GM19467 (cell line): ENCODE measurements at regions not wholly inside any gene's neighbourhood (a gene's known extent, or its start where the extent isn't known, plus 50 kb on each side); places are given as distances from the start of the nearest gene placed in this dataset.

Experiments
- ATAC-seq: cut with Tn5 transposase; IDR thresholded peaks from one replicate; pipeline ENCODE4 v1.9.1; 2021; ENCODE audit warnings: mild to moderate bottlenecking, moderate library complexity; ENCODE audit not compliant: unreplicated experiment

GRCh38 chr4:35562861-35563260 is 681.5 kb downstream of the ARAP2 start:
- ATAC-seq = no peak

- no peak for ATAC-seq
Observed at GRCh38 chr4:35565640-35566039, 678.7 kb downstream of the ARAP2 start.

- ATAC-seq = no peak
Observed at GRCh38 chr4:35591035-35591434, 653.3 kb downstream of the ARAP2 start.

GRCh38 chr4:35604252-35604651 is 640.1 kb downstream of the ARAP2 start:
- no peak for ATAC-seq

GRCh38 chr4:35604724-35605123 is 639.6 kb downstream of the ARAP2 start:
- ATAC-seq = no peak

GRCh38 chr4:35608205-35608604 is 636.1 kb downstream of the ARAP2 start:
- no peak for ATAC-seq

- no peak for ATAC-seq
Observed at GRCh38 chr4:35614120-35614519, 630.2 kb downstream of the ARAP2 start.

- no peak for ATAC-seq
Observed at GRCh38 chr4:35639929-35640328, 604.4 kb downstream of the ARAP2 start.

GRCh38 chr4:35643661-35644060 is 600.7 kb downstream of the ARAP2 start:
- ATAC-seq = no peak

GRCh38 chr4:35644591-35644990 is 599.7 kb downstream of the ARAP2 start:
- no peak for ATAC-seq

GRCh38 chr4:35649011-35649410 is 595.3 kb downstream of the ARAP2 start:
- ATAC-seq = no peak

GRCh38 chr4:35649778-35650177 is 594.5 kb downstream of the ARAP2 start:
- ATAC-seq = no peak

GRCh38 chr4:35652197-35652596 is 592.1 kb downstream of the ARAP2 start:
- ATAC-seq = no peak

GRCh38 chr4:35653451-35653850 is 590.9 kb downstream of the ARAP2 start:
- ATAC-seq = no peak

- ATAC-seq = no peak
Observed at GRCh38 chr4:35673137-35673536, 571.2 kb downstream of the ARAP2 start.

GRCh38 chr4:35684755-35685154 is 559.6 kb downstream of the ARAP2 start:
- no peak for ATAC-seq

GRCh38 chr4:35689870-35690269 is 554.4 kb downstream of the ARAP2 start:
- ATAC-seq = no peak

- no peak for ATAC-seq
Observed at GRCh38 chr4:35690271-35690670, 554.0 kb downstream of the ARAP2 start.

- no peak for ATAC-seq
Observed at GRCh38 chr4:35695003-35695402, 549.3 kb downstream of the ARAP2 start.

GRCh38 chr4:35695421-35695820 is 548.9 kb downstream of the ARAP2 start:
- ATAC-seq = no peak

- peak; percentile 93 for ATAC-seq
Observed at GRCh38 chr4:35697210-35697736, 547.0 kb downstream of the ARAP2 start.

GRCh38 chr4:35700663-35701062 is 543.7 kb downstream of the ARAP2 start:
- ATAC-seq = no peak

GRCh38 chr4:35709080-35709479 is 535.2 kb downstream of the ARAP2 start:
- no peak for ATAC-seq

GRCh38 chr4:35710343-35710742 is 534.0 kb downstream of the ARAP2 start:
- ATAC-seq = no peak
